Sigmoid colon (tissue), 6 donors: ENCODE measurements at regions not wholly inside any gene's neighbourhood (a gene's known extent, or its start where the extent isn't known, plus 50 kb on each side); places are given as distances from the start of the nearest gene placed in this dataset.

ENCODE experiments used
- DNase-seq: peaks from one replicate; pipeline ENCODE4 v3.0.0-alpha.2; 2019
- H3K27ac ChIP-seq, 4 donors: fragments of 200-600 bp; sonication (generic); one replicate each; pipeline ENCODE4 v1.5.1; 2016 to 2019; ENCODE audit warnings: mild to moderate bottlenecking in 1 of 4
- H3K27me3 ChIP-seq, 3 donors: fragments of 200-600 bp; sonication (generic); one replicate each; pipeline ENCODE4 v1.5.1; 2019; ENCODE audit warnings: mild to moderate bottlenecking in 1 of 3
- H3K36me3 ChIP-seq, 4 donors: fragments of 200-600 bp; sonication (generic); one replicate each; pipeline ENCODE4 v1.5.1; 2016 to 2019
- H3K4me1 ChIP-seq, 4 donors: fragments of 200-600 bp; sonication (generic); one replicate each; pipeline ENCODE4 v1.5.1; 2017 to 2019
- H3K4me3 ChIP-seq, 4 donors: fragments of 200-600 bp; sonication (generic); one replicate each; pipeline ENCODE4 v1.5.1; 2017 to 2019; ENCODE audit warnings: mild to moderate bottlenecking in 2 of 4, moderate library complexity in 1 of 4
- H3K9me3 ChIP-seq, 4 donors: fragments of 200-600 bp in 3 of 4; sonication (generic) in 3 of 4; one replicate each; pipeline versions ENCODE4 v1.5.1 to v1.6.1; 2013 to 2019
- EP300 ChIP-seq, 4 donors: sonication (generic); formaldehyde crosslinking; IDR thresholded peaks; one replicate each; pipeline ENCODE4 v1.6.1; 2017; ENCODE audit warnings: antibody characterized with exemption in 4 of 4
- POLR2A ChIP-seq, 2 donors: fragments of 450-650 bp; IDR thresholded peaks; one replicate each; pipeline ENCODE4 v1.6.1; 2016; ENCODE audit warnings: antibody characterized with exemption in 2 of 2, mild to moderate bottlenecking in 2 of 2, moderate library complexity in 2 of 2
- POLR2AphosphoS5 ChIP-seq, 4 donors: sonication (generic); formaldehyde crosslinking; IDR thresholded peaks; one replicate each; pipeline ENCODE4 v1.6.1; 2017; ENCODE audit warnings: antibody characterized with exemption in 4 of 4
- whole genome bisulfite sequencing, 2 donors: extraction: QIAGEN DNeasy Blood & Tissue Kit; methylation state at CpG; one replicate each; pipeline ENCODE4 v1.1.7; 2013; 5-methylcytosine and 5-hydroxymethylcytosine counted together
- intact Hi-C: fragments of 100-400 bp; cut with DNase I; formaldehyde crosslinking; loops from one replicate; pipeline ENCODE4 v1.15.1; 2023
- TF ChIP-seq, protein P1 (sequence below), 4 experiments: fragments of 450-650 bp in 3 of 4; fragments of 200-600 bp in 1 of 4; IDR thresholded peaks; one replicate each; pipeline ENCODE4 v1.5.1; 2016 to 2019; ENCODE audit warnings: antibody characterized with exemption in 4 of 4, mild to moderate bottlenecking in 3 of 4, moderate library complexity in 2 of 4
- donor health status: healthy with polysubstance abuse.
- donor health status: healthy.

DNA sequence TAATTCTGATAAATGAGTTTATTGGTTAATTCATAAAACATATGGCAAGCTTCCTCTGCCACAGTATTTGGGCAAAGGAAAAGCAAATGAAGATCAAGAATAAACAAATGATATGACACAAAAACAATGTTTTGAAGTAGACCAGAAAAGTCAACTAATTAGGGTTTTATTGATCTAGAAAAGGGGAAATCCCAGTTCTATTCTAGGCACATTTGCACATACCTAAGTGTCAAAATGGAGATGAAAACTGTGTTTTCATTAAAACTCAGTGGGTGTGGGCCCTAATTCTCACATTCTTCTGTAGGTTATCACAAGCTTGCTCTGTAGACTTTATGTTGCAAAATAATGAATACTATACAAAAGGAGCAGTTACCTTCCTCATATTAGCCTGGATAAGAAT is 69.0 kb upstream of the TENT5A start:
- intact Hi-C loops = no loop called here
- H3K36me3 ChIP-seq = no peaks in the 10 kb centered on the region
- no peak overlapping the region for H3K4me3 ChIP-seq
- TF ChIP-seq EP300 (IDR thresholded peaks at IDR 0.05) = no peak
- no peak for TF ChIP-seq POLR2A (IDR thresholded peaks at IDR 0.05)
- TF ChIP-seq POLR2AphosphoS5 (IDR thresholded peaks at IDR 0.05) = no peak
- TF ChIP-seq, protein P1, sequence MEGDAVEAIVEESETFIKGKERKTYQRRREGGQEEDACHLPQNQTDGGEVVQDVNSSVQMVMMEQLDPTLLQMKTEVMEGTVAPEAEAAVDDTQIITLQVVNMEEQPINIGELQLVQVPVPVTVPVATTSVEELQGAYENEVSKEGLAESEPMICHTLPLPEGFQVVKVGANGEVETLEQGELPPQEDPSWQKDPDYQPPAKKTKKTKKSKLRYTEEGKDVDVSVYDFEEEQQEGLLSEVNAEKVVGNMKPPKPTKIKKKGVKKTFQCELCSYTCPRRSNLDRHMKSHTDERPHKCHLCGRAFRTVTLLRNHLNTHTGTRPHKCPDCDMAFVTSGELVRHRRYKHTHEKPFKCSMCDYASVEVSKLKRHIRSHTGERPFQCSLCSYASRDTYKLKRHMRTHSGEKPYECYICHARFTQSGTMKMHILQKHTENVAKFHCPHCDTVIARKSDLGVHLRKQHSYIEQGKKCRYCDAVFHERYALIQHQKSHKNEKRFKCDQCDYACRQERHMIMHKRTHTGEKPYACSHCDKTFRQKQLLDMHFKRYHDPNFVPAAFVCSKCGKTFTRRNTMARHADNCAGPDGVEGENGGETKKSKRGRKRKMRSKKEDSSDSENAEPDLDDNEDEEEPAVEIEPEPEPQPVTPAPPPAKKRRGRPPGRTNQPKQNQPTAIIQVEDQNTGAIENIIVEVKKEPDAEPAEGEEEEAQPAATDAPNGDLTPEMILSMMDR (IDR thresholded peaks at IDR 0.05) = no peak
- DNase-seq = no peak
- no peaks in the 10 kb centered on the region for H3K27me3 ChIP-seq
- H3K27ac ChIP-seq = no peak overlapping the region
- no peaks in the 10 kb centered on the region for H3K9me3 ChIP-seq
- H3K4me1 ChIP-seq = no peaks in the 10 kb centered on the region

DNA sequence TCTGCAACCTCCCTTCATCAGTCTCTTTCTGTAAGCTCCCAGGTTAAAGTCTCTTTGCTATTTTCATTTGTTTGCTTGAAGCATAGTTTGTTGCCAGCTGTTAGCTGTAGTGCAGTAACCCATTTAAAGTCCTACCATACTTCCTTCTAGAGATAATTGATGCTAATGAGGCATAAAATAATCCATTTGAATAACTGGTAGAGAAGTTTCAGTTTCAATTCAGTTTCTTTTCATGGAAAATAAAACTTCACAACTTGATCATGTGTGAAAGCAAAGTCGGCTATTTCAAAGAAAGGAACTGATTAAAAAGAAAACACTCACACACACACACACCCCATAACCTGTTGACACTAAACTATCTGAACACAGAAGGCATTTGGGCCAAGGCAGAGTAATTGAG is 68.5 kb upstream of the TENT5A start:
- H3K4me3 ChIP-seq = no peak overlapping the region
- no peak for DNase-seq
- H3K4me1 ChIP-seq = no peaks in the 10 kb centered on the region
- intact Hi-C loops = no loop called here
- H3K36me3 ChIP-seq = no peaks in the 10 kb centered on the region
- H3K27ac ChIP-seq = no peak overlapping the region
- TF ChIP-seq EP300 (IDR thresholded peaks at IDR 0.05) (no peak), POLR2A (IDR thresholded peaks at IDR 0.05) (no peak), POLR2AphosphoS5 (IDR thresholded peaks at IDR 0.05) (no peak)
- TF ChIP-seq, protein P1 (IDR thresholded peaks at IDR 0.05) = no peak
- H3K9me3 ChIP-seq = no peaks in the 10 kb centered on the region
- no peaks in the 10 kb centered on the region for H3K27me3 ChIP-seq
- whole genome bisulfite sequencing, 2 donors = 7 to 31% methylated on average over 1 of the region's 1 CpG

DNA sequence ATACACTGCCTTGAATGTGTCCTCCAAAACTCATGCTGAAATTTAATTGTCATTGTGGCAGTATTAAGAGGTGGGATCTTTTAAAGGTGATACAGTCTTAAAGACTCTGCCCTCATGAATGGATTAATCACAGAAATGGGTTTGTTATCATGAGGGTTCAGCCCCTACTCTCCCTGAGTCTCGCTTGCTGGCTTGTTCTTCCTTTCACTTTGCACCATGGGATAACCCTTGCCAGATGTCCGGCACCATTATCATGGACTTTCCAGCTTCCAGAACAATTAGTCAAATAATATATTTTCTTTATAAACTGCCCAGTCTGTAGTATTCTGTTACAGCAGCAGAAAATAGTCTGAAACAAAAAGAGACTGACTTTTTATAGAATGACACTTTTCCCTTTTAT is 67.9 kb upstream of the TENT5A start:
- TF ChIP-seq, protein P1 (IDR thresholded peaks at IDR 0.05) = no peak
- TF ChIP-seq EP300 (IDR thresholded peaks at IDR 0.05) = no peak
- TF ChIP-seq POLR2AphosphoS5 (IDR thresholded peaks at IDR 0.05) = no peak
- TF ChIP-seq POLR2A (IDR thresholded peaks at IDR 0.05) = no peak
- H3K27ac ChIP-seq = no peak overlapping the region
- no peaks in the 10 kb centered on the region for H3K4me1 ChIP-seq
- DNase-seq = no peak
- 37 to 80% methylated on average over 2 of the region's 2 CpGs for WGBS, 2 donors
- no peaks in the 10 kb centered on the region for H3K27me3 ChIP-seq
- no peaks in the 10 kb centered on the region for H3K36me3 ChIP-seq
- no peak overlapping the region for H3K4me3 ChIP-seq
- no peaks in the 10 kb centered on the region for H3K9me3 ChIP-seq
- intact Hi-C loops = no loop called here

DNA sequence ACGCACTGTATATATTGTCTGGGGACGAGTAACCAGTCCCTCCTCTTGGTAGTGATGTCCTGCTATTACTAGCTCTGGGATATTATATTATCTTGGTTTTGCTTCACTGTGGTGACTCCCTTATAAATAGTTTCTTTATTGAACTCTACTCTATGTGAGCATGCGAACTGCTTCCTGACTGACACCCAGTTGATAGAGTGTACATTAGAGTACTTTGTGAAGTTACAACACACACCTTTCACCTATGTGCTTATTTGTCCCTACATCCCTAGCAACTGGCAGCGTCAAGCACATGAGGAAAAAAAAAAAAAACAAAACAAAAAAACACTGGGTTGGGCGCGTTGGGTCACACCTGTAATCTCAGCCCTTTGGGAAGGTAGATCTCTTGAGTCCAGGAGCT is 67.3 kb upstream of the TENT5A start:
- intact Hi-C loops = no loop called here
- Histone ChIP-seq H3K4me3 (no peak overlapping the region), H3K27ac (no peak overlapping the region), H3K27me3 (no peaks in the 10 kb centered on the region), H3K36me3 (no peaks in the 10 kb centered on the region), H3K4me1 (no peaks in the 10 kb centered on the region), H3K9me3 (no peaks in the 10 kb centered on the region)
- TF ChIP-seq, protein P1 (IDR thresholded peaks at IDR 0.05) = no peak
- TF ChIP-seq POLR2A (IDR thresholded peaks at IDR 0.05) (no peak), EP300 (IDR thresholded peaks at IDR 0.05) (no peak), POLR2AphosphoS5 (IDR thresholded peaks at IDR 0.05) (no peak)
- DNase-seq = no peak
- 58 to 86% methylated on average over 6 of the region's 6 CpGs for WGBS, 2 donors

DNA sequence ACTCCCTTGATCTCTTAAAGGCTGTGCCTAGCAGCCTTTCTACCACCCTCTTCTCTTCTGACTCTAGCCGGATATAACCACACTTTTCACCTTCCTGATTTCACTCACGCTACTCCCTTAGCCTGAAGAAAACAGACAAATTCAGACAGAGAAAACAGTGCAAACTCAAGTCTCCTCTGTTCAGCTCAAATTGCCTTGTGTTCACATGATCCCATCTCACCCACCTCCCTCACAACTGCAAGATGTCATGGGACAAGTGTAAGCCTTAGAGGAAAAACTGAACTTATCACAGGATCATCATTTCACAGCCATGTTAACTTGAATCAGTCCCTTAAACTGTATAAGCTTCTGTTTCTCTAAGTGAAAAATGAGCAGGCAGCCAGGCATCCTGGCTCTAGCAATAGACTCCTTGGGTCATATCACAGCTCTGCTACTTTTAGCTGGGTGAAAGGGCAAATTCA is 66.5 kb upstream of the TENT5A start:
- TF ChIP-seq, protein P1 (IDR thresholded peaks at IDR 0.05) = no peak
- no peaks in the 10 kb centered on the region for H3K36me3 ChIP-seq
- H3K9me3 ChIP-seq = no peaks in the 10 kb centered on the region
- no peak overlapping the region for H3K4me3 ChIP-seq
- intact Hi-C loops = no loop called here
- 48 to 91% methylated on average over 2 of the region's 2 CpGs for WGBS, 2 donors
- no peaks in the 10 kb centered on the region for H3K27me3 ChIP-seq
- no peak for DNase-seq
- H3K4me1 ChIP-seq = no peaks in the 10 kb centered on the region
- no peak overlapping the region for H3K27ac ChIP-seq
